PC-9 (cell line): ENCODE measurements at regions not wholly inside any gene's neighbourhood (a gene's known extent, or its start where the extent isn't known, plus 50 kb on each side); places are given as distances from the start of the nearest gene placed in this dataset.

Experiments used
- BruUV-seq: library from RNA; stranded (reverse); fragments of 400-500 nt; replicated peaks from 2 replicates; lab custom pipeline; 2021; lab: Mats Ljungman, UMichigan
- CTCF ChIA-PET: fragments of 300-600 bp; sonication (Branson Sonifier 250); formaldehyde crosslinking; loops from one replicate; lab custom pipeline; 2022; ENCODE audit warnings: antibody characterized with exemption; lab: Charles Lee
- POLR2A ChIA-PET: fragments of 300-600 bp; sonication (Branson Sonifier 250); formaldehyde crosslinking; loops from one replicate; lab custom pipeline; 2022; ENCODE audit warnings: antibody characterized with exemption; ENCODE audit not compliant: unreplicated experiment; lab: Charles Lee
- DNase-seq, 2 experiments: peaks; one replicate each; pipeline versions ENCODE4 v3.0.0 to v3.0.0-alpha.2; 2015 to 2022; ENCODE audit warnings: mixed read lengths in 1 of 2
- H2AFZ ChIP-seq: fragments of 200-600 bp; sonication (generic); 2 replicates; pipeline ENCODE4 v1.8.1; 2017; ENCODE audit warnings: antibody characterized with exemption
- H3F3A ChIP-seq: fragments of 200-600 bp; sonication (generic); 2 replicates; pipeline ENCODE4 v1.8.1; 2017; ENCODE audit warnings: antibody characterized with exemption, mild to moderate bottlenecking, low read depth; ENCODE audit not compliant: insufficient read depth
- H3K27ac ChIP-seq: fragments of 200-600 bp; sonication (generic); 2 replicates; pipeline ENCODE4 v1.6.1; 2016; ENCODE audit warnings: mixed run types
- H3K27me3 ChIP-seq: fragments of 200-600 bp; sonication (generic); 2 replicates; pipeline ENCODE4 v1.6.1; 2016; ENCODE audit warnings: low read depth, mixed run types; ENCODE audit not compliant: insufficient read depth
- H3K36me3 ChIP-seq: fragments of 200-600 bp; sonication (generic); 2 replicates; pipeline ENCODE4 v1.6.1; 2016; ENCODE audit warnings: low read depth, mixed run types
- H3K4me1 ChIP-seq: fragments of 200-600 bp; sonication (generic); replicated peaks from 2 replicates; pipeline ENCODE4 v1.6.1; 2016; ENCODE audit warnings: mixed run types; ENCODE audit not compliant: insufficient read depth
- H3K4me2 ChIP-seq: fragments of 200-600 bp; sonication (generic); 2 replicates; pipeline ENCODE4 v1.6.1; 2017; ENCODE audit warnings: mixed run types
- H3K4me3 ChIP-seq: fragments of 200-600 bp; sonication (generic); 2 replicates; pipeline ENCODE4 v1.6.1; 2016; ENCODE audit warnings: mixed run types
- H3K79me2 ChIP-seq: fragments of 200-600 bp; sonication (generic); 2 replicates; pipeline ENCODE4 v1.6.1; 2017; ENCODE audit warnings: low read depth, mixed run types
- H3K9me2 ChIP-seq: fragments of 200-600 bp; sonication (generic); 2 replicates; pipeline ENCODE4 v1.8.1; 2017; ENCODE audit warnings: mild to moderate bottlenecking; ENCODE audit not compliant: insufficient read depth
- H3K9me3 ChIP-seq: fragments of 200-600 bp; sonication (generic); 2 replicates; pipeline ENCODE4 v1.8.1; 2016; ENCODE audit warnings: low read depth; ENCODE audit not compliant: insufficient read depth
- H4K20me1 ChIP-seq: fragments of 200-600 bp; sonication (generic); 2 replicates; pipeline ENCODE4 v1.8.1; 2017; ENCODE audit not compliant: insufficient read depth
- EZH2 ChIP-seq: fragments of 200-600 bp; sonication (generic); IDR thresholded peaks from 2 replicates; pipeline ENCODE4 v1.8.0; 2017; ENCODE audit warnings: antibody characterized with exemption, low read depth
- intact Hi-C: fragments of 100-400 bp; cut with micrococcal nuclease; formaldehyde crosslinking; loops from one replicate; pipeline ENCODE4 v1.10.0; 2022; ENCODE audit not compliant: unreplicated experiment
- TF ChIP-seq, protein P1 (sequence below): fragments of 200-600 bp; sonication (generic); conservative IDR thresholded peaks from 2 replicates; pipeline ENCODE4 v1.6.1; 2017; ENCODE audit warnings: mixed run types, antibody characterized with exemption, mild to moderate bottlenecking, moderate library complexity

DNA sequence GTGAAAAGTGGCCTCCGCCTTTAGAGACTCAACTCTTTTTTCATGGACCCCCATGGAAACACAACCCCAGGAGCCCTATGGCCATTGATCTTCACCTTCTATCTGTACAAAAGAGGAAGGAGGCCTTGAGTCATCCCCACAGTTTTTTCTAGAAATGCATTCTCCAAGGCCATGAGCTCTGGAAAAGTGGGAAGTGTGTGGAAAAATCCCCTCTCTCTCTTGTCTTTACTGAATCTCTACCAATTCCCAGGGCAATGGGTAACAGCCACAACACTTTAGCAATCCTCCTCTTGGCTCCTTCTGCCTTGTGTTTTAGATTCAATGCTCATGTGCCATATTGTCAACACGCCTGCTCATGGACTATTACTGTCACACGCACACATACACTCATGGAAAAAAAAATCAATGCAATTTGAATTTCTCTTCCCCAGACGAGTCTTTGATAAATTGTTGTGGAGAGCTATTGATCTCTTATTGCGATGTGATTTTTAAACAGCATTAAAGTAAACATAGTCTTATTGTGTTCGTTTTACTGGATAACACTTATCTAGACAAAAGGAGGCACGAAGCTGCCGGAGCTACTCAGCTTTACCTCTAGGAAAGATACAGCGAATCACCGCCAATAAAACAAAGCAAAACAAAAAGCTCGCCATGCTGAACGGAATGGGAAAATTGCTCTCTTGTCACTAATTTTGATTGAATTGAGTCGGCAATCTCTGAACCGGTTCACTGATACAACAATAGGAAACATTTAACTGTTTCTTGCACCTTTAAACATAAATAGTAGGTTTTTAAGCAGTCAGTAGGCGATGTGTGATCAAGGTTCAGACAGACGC lies 260.3 kb downstream of the VRK1 start:
- H3K4me3 ChIP-seq, result no peak overlapping the region
- no peaks in the 10 kb centered on the region for H3K9me3 ChIP-seq
- H4K20me1 ChIP-seq, result no peaks in the 10 kb centered on the region
- BruUV-seq, result no TSS peak
- H3K4me1 ChIP-seq, result no peaks in the 10 kb centered on the region
- TF ChIP-seq EZH2, result no peak
- TF ChIP-seq, protein P1, sequence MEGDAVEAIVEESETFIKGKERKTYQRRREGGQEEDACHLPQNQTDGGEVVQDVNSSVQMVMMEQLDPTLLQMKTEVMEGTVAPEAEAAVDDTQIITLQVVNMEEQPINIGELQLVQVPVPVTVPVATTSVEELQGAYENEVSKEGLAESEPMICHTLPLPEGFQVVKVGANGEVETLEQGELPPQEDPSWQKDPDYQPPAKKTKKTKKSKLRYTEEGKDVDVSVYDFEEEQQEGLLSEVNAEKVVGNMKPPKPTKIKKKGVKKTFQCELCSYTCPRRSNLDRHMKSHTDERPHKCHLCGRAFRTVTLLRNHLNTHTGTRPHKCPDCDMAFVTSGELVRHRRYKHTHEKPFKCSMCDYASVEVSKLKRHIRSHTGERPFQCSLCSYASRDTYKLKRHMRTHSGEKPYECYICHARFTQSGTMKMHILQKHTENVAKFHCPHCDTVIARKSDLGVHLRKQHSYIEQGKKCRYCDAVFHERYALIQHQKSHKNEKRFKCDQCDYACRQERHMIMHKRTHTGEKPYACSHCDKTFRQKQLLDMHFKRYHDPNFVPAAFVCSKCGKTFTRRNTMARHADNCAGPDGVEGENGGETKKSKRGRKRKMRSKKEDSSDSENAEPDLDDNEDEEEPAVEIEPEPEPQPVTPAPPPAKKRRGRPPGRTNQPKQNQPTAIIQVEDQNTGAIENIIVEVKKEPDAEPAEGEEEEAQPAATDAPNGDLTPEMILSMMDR, result no peak
- no peak overlapping the region for H3K27ac ChIP-seq
- H3K9me2 ChIP-seq, result no peaks in the 10 kb centered on the region
- H3K79me2 ChIP-seq, result no peaks in the 10 kb centered on the region
- DNase-seq, result no peak
- ChIA-PET POLR2A (interaction anchor here (0.6 kb wide), 1 partner anchor 238 kb away, joined by 3 read pairs; no protein-coding TSS in a partner anchor), CTCF (no interaction called here)
- H3K4me2 ChIP-seq, result no peak overlapping the region
- H2AFZ ChIP-seq, result no peak overlapping the region
- no peaks in the 10 kb centered on the region for H3F3A ChIP-seq
- no peaks in the 10 kb centered on the region for H3K36me3 ChIP-seq
- no peaks in the 10 kb centered on the region for H3K27me3 ChIP-seq
- intact Hi-C loops, result no loop called here

DNA sequence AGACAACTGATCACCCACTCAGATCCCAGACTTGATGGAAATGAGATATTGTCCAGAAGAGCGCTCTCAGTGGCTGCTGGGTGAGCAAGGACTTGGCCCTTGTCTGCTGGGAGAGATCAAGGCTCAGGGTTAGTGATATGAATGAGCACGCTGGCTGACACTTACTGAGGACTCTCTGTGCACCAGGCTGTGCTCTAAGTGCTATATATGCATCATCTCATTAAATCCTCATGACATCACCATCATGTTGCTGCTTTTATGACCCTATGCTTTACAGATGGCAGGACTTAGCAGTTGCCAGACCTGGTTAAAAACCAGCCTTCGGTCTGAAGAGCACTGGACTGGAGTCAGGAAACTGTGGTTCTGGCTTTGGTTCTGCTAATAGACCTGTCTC lies 260.9 kb downstream of the VRK1 start:
- H3K27me3 ChIP-seq, result no peaks in the 10 kb centered on the region
- no peaks in the 10 kb centered on the region for H3K79me2 ChIP-seq
- H3K9me3 ChIP-seq, result no peaks in the 10 kb centered on the region
- intact Hi-C loops, result no loop called here
- H2AFZ ChIP-seq, result no peak overlapping the region
- CTCF ChIA-PET, result no interaction called here
- H3K27ac ChIP-seq, result no peak overlapping the region
- H3F3A ChIP-seq, result no peaks in the 10 kb centered on the region
- no peak for TF ChIP-seq EZH2
- TF ChIP-seq, protein P1, result no peak
- no peak overlapping the region for H3K4me3 ChIP-seq
- no peaks in the 10 kb centered on the region for H3K4me1 ChIP-seq
- DNase-seq, result no peak
- H3K9me2 ChIP-seq, result no peaks in the 10 kb centered on the region
- POLR2A ChIA-PET, result no interaction called here
- BruUV-seq, result no TSS peak
- no peaks in the 10 kb centered on the region for H3K36me3 ChIP-seq
- no peaks in the 10 kb centered on the region for H4K20me1 ChIP-seq
- H3K4me2 ChIP-seq, result no peak overlapping the region

GRCh38 chr14:97058589-97058988 lies 261.4 kb downstream of the VRK1 start:
- BruUV-seq, result no TSS peak
- intact Hi-C loops, result no loop called here
- no peaks in the 10 kb centered on the region for H3K36me3 ChIP-seq
- no peaks in the 10 kb centered on the region for H3K4me1 ChIP-seq
- POLR2A ChIA-PET, result no interaction called here
- no peaks in the 10 kb centered on the region for H4K20me1 ChIP-seq
- CTCF ChIA-PET, result no interaction called here
- no peak for TF ChIP-seq EZH2
- TF ChIP-seq, protein P1, result no peak
- no peaks in the 10 kb centered on the region for H3K9me2 ChIP-seq
- H3K9me3 ChIP-seq, result no peaks in the 10 kb centered on the region
- no peaks in the 10 kb centered on the region for H3F3A ChIP-seq
- no peaks in the 10 kb centered on the region for H3K27me3 ChIP-seq
- H3K4me3 ChIP-seq, result no peak overlapping the region
- H3K27ac ChIP-seq, result no peak overlapping the region
- no peak for DNase-seq
- no peak overlapping the region for H2AFZ ChIP-seq
- no peak overlapping the region for H3K4me2 ChIP-seq
- no peaks in the 10 kb centered on the region for H3K79me2 ChIP-seq
